Thymus (tissue), 11 donors: ENCODE measurements at regions not wholly inside any gene's neighbourhood (a gene's known extent, or its start where the extent isn't known, plus 50 kb on each side); places are given as distances from the start of the nearest gene placed in this dataset.
"Not testable (repeated sequence)": the region's sequence is repeated elsewhere in the genome, so short reads cannot be mapped to it uniquely, and the experiment has no call there.

ENCODE experiments used
- DNase-seq, 9 donors: peaks; one replicate each; pipeline ENCODE4 v3.0.0-alpha.2; 2013; ENCODE audit warnings: low spot score in 9 of 9, low read depth in 6 of 9, missing footprints in 1 of 9
- H3K27ac ChIP-seq, 2 donors: one replicate each; pipeline ENCODE4 v1.5.1; 2013; ENCODE audit warnings: control low read depth in 1 of 2, low read depth in 1 of 2, low read length in 1 of 2, mild to moderate bottlenecking in 1 of 2, moderate library complexity in 1 of 2
- H3K27me3 ChIP-seq, 2 donors: one replicate each; pipeline ENCODE4 v1.5.1; 2013; ENCODE audit warnings: low read length in 1 of 2; ENCODE audit not compliant: control insufficient read depth in 2 of 2, insufficient read depth in 1 of 2
- H3K36me3 ChIP-seq, 2 donors: one replicate each; pipeline ENCODE4 v1.5.1; 2013; ENCODE audit warnings: low read length in 1 of 2, mild to moderate bottlenecking in 1 of 2, moderate library complexity in 1 of 2; ENCODE audit not compliant: control insufficient read depth in 2 of 2, insufficient read depth in 2 of 2
- H3K4me1 ChIP-seq, 2 donors: one replicate each; pipeline ENCODE4 v1.5.1; 2013; ENCODE audit warnings: low read length in 2 of 2; ENCODE audit not compliant: control insufficient read depth in 2 of 2, insufficient read depth in 2 of 2
- H3K4me3 ChIP-seq, 2 donors: one replicate each; pipeline ENCODE4 v1.5.1; 2013; ENCODE audit warnings: low read length in 2 of 2, control low read depth in 1 of 2, mild to moderate bottlenecking in 1 of 2
- H3K9me3 ChIP-seq, 2 donors: one replicate each; pipeline ENCODE4 v1.5.1; 2013; ENCODE audit warnings: low read length in 1 of 2, mild to moderate bottlenecking in 1 of 2; ENCODE audit not compliant: control insufficient read depth in 2 of 2, insufficient read depth in 1 of 2
- WGBS: extraction: QIAGEN DNeasy Blood & Tissue Kit; methylation state at CpG from one replicate; pipeline ENCODE4 v1.1.7; 2013; 5-methylcytosine and 5-hydroxymethylcytosine counted together
- donor health status: healthy.

GRCh38 chr5:83889971-83890745 lies 169.5 kb upstream of the HAPLN1 start:
- DNase-seq, result no peak
- no peaks in the 10 kb centered on the region for H3K36me3 ChIP-seq
- H3K27me3 ChIP-seq, result no peaks in the 10 kb centered on the region
- H3K4me1 ChIP-seq, result no peaks in the 10 kb centered on the region
- no peaks in the 10 kb centered on the region for H3K9me3 ChIP-seq
- 92% methylated on average over 6 of the region's 6 CpGs for WGBS
- no peak overlapping the region for H3K4me3 ChIP-seq
- no peak overlapping the region for H3K27ac ChIP-seq

- Histone ChIP-seq H3K9me3 (no peaks in the 10 kb centered on the region), H3K27me3 (no peaks in the 10 kb centered on the region), H3K27ac (no peak overlapping the region), H3K4me1 (no peaks in the 10 kb centered on the region), H3K4me3 (no peak overlapping the region), H3K36me3 (no peaks in the 10 kb centered on the region)
- DNase-seq, result no peak
- WGBS, result 96% methylated on average over 8 of the region's 8 CpGs
These were observed 157.5 kb upstream of the HAPLN1 start for GRCh38 chr5:83877911-83878706.

GRCh38 chr5:83871533-83872395 lies 151.1 kb upstream of the HAPLN1 start:
- 80% methylated on average over 6 of the region's 6 CpGs for WGBS
- H3K9me3 ChIP-seq, result no peaks in the 10 kb centered on the region
- H3K4me3 ChIP-seq, result no peak overlapping the region
- H3K4me1 ChIP-seq, result no peaks in the 10 kb centered on the region
- H3K36me3 ChIP-seq, result no peaks in the 10 kb centered on the region
- DNase-seq, result no peak
- H3K27ac ChIP-seq, result no peak overlapping the region
- H3K27me3 ChIP-seq, result no peaks in the 10 kb centered on the region

- Histone ChIP-seq H3K36me3 (no peaks in the 10 kb centered on the region), H3K27me3 (no peaks in the 10 kb centered on the region), H3K4me3 (no peak overlapping the region), H3K27ac (no peak overlapping the region), H3K4me1 (no peaks in the 10 kb centered on the region), H3K9me3 (no peaks in the 10 kb centered on the region)
- no peak for DNase-seq
These were observed 145.5 kb upstream of the HAPLN1 start for GRCh38 chr5:83866181-83866580.

- 84% methylated on average over 1 of the region's 1 CpG for WGBS
- H3K27ac ChIP-seq, result no peak overlapping the region
- H3K27me3 ChIP-seq, result no peaks in the 10 kb centered on the region
- H3K4me1 ChIP-seq, result no peaks in the 10 kb centered on the region
- no peak overlapping the region for H3K4me3 ChIP-seq
- no peaks in the 10 kb centered on the region for H3K36me3 ChIP-seq
- DNase-seq, result no peak
- H3K9me3 ChIP-seq, result no peaks in the 10 kb centered on the region
These were observed 144.9 kb upstream of the HAPLN1 start for GRCh38 chr5:83865579-83865978.

GRCh38 chr5:83864652-83865051 lies 144.0 kb upstream of the HAPLN1 start:
- no peaks in the 10 kb centered on the region for H3K36me3 ChIP-seq
- H3K27me3 ChIP-seq, result no peaks in the 10 kb centered on the region
- no peak overlapping the region for H3K27ac ChIP-seq
- H3K9me3 ChIP-seq, result no peaks in the 10 kb centered on the region
- no peaks in the 10 kb centered on the region for H3K4me1 ChIP-seq
- no peak overlapping the region for H3K4me3 ChIP-seq
- 83% methylated on average over 1 of the region's 1 CpG for WGBS
- no peak for DNase-seq

GRCh38 chr5:83857341-83857740 lies 136.7 kb upstream of the HAPLN1 start:
- 93% methylated on average over 1 of the region's 1 CpG for WGBS

GRCh38 chr5:83856881-83857280 lies 136.2 kb upstream of the HAPLN1 start:
- no peak for DNase-seq
- no peaks in the 10 kb centered on the region for H3K36me3 ChIP-seq
- H3K9me3 ChIP-seq, result no peaks in the 10 kb centered on the region
- 94% methylated on average over 6 of the region's 6 CpGs for WGBS
- H3K27ac ChIP-seq, result no peak overlapping the region
- H3K4me3 ChIP-seq, result no peak overlapping the region
- no peaks in the 10 kb centered on the region for H3K4me1 ChIP-seq
- H3K27me3 ChIP-seq, result no peaks in the 10 kb centered on the region

More at GRCh38 chr5:83857341-83857740, 136.7 kb upstream of the HAPLN1 start:
- Histone ChIP-seq H3K9me3 (no peaks in the 10 kb centered on the region), H3K4me1 (no peaks in the 10 kb centered on the region), H3K27me3 (no peaks in the 10 kb centered on the region), H3K27ac (no peak overlapping the region), H3K36me3 (no peaks in the 10 kb centered on the region), H3K4me3 (no peak overlapping the region)
- no peak for DNase-seq

- H3K27me3 ChIP-seq, H3K36me3 ChIP-seq, DNase-seq, H3K27ac ChIP-seq, H3K9me3 ChIP-seq, H3K4me1 ChIP-seq, H3K4me3 ChIP-seq: not testable (repeated sequence)
- WGBS, result 95% methylated on average over 3 of the region's 3 CpGs
These were observed 129.8 kb upstream of the HAPLN1 start for GRCh38 chr5:83850412-83850811.
